ENCODE measurements at regions not wholly inside any gene's neighbourhood (a gene's known extent, or its start where the extent isn't known, plus 50 kb on each side); places are given as distances from the start of the nearest gene placed in this dataset.

GRCh38 chr11:80650966-80651365, 1210.1 kb upstream of the TENM4 start:
- no peak overlapping the region for H3K27ac Mint-ChIP-seq

GRCh38 chr11:80649186-80649585, 1208.4 kb upstream of the TENM4 start:
- TF ChIP-seq CTCF (IDR thresholded peaks at IDR 0.05), result no peak
- H3K4me3 Mint-ChIP-seq, result no peak overlapping the region
- H3K36me3 Mint-ChIP-seq (ENCODE audit: low read depth), result no peaks in the 10 kb centered on the region
- no peaks in the 10 kb centered on the region for H3K9me3 Mint-ChIP-seq
- DNase-seq, result no peak
- H3K4me1 Mint-ChIP-seq, result no peaks in the 10 kb centered on the region
- H3K27ac Mint-ChIP-seq, result no peak overlapping the region
- H3K27me3 Mint-ChIP-seq (ENCODE audit: low read depth, poor library complexity), result no peaks in the 10 kb centered on the region

More at GRCh38 chr11:80650966-80651365, 1210.1 kb upstream of the TENM4 start:
- no peak for TF ChIP-seq CTCF (IDR thresholded peaks at IDR 0.05)
- H3K27me3 Mint-ChIP-seq (ENCODE audit: low read depth, poor library complexity), result no peaks in the 10 kb centered on the region
- H3K4me1 Mint-ChIP-seq, result no peaks in the 10 kb centered on the region
- no peaks in the 10 kb centered on the region for H3K36me3 Mint-ChIP-seq (ENCODE audit: low read depth)
- DNase-seq, result no peak
- H3K9me3 Mint-ChIP-seq, result no peaks in the 10 kb centered on the region
- H3K4me3 Mint-ChIP-seq, result no peak overlapping the region

- peaks cover 2% of the 10 kb centered on the region for H3K27me3 Mint-ChIP-seq (ENCODE audit: low read depth, poor library complexity)
- H3K9me3 Mint-ChIP-seq, result no peaks in the 10 kb centered on the region
- no peak for TF ChIP-seq CTCF (IDR thresholded peaks at IDR 0.05)
- H3K4me1 Mint-ChIP-seq, result no peaks in the 10 kb centered on the region
- no peak overlapping the region for H3K4me3 Mint-ChIP-seq
- DNase-seq, result no peak
- no peaks in the 10 kb centered on the region for H3K36me3 Mint-ChIP-seq (ENCODE audit: low read depth)
- no peak overlapping the region for H3K27ac Mint-ChIP-seq
Observed at GRCh38 chr11:80638296-80638695, 1197.5 kb upstream of the TENM4 start.

- H3K4me1 Mint-ChIP-seq, result no peaks in the 10 kb centered on the region
- no peaks in the 10 kb centered on the region for H3K36me3 Mint-ChIP-seq (ENCODE audit: low read depth)
- H3K4me3 Mint-ChIP-seq, result no peak overlapping the region
- peaks cover 2% of the 10 kb centered on the region for H3K27me3 Mint-ChIP-seq (ENCODE audit: low read depth, poor library complexity)
- no peak for TF ChIP-seq CTCF (IDR thresholded peaks at IDR 0.05)
- no peak overlapping the region for H3K27ac Mint-ChIP-seq
- no peaks in the 10 kb centered on the region for H3K9me3 Mint-ChIP-seq
- DNase-seq, result no peak
Observed at GRCh38 chr11:80637571-80637970, 1196.7 kb upstream of the TENM4 start.

GRCh38 chr11:80636999-80637398, 1196.2 kb upstream of the TENM4 start:
- H3K9me3 Mint-ChIP-seq, result no peaks in the 10 kb centered on the region
- peaks cover 2% of the 10 kb centered on the region for H3K27me3 Mint-ChIP-seq (ENCODE audit: low read depth, poor library complexity)
- H3K36me3 Mint-ChIP-seq (ENCODE audit: low read depth), result no peaks in the 10 kb centered on the region
- no peak overlapping the region for H3K4me3 Mint-ChIP-seq
- H3K4me1 Mint-ChIP-seq, result no peaks in the 10 kb centered on the region
- DNase-seq, result no peak
- no peak overlapping the region for H3K27ac Mint-ChIP-seq
- no peak for TF ChIP-seq CTCF (IDR thresholded peaks at IDR 0.05)

GRCh38 chr11:80635178-80635577, 1194.3 kb upstream of the TENM4 start:
- Mint-ChIP-seq H3K27me3 (ENCODE audit: low read depth, poor library complexity) (peaks cover 2% of the 10 kb centered on the region), H3K27ac (no peak overlapping the region), H3K9me3 (no peaks in the 10 kb centered on the region), H3K36me3 (ENCODE audit: low read depth) (no peaks in the 10 kb centered on the region), H3K4me1 (no peaks in the 10 kb centered on the region), H3K4me3 (no peak overlapping the region)
- TF ChIP-seq CTCF (IDR thresholded peaks at IDR 0.05), result no peak
- no peak for DNase-seq

Data from nephron progenitor cell (in vitro differentiated cells).